Inflammatory macrophage treated with lipopolysaccharide for 4 hours (primary cell): ENCODE measurements at regions not wholly inside any gene's neighbourhood (a gene's known extent, or its start where the extent isn't known, plus 50 kb on each side); places are given as distances from the start of the nearest gene placed in this dataset.

Experiments used
- DNase-seq: peaks from one replicate; pipeline ENCODE4 v3.0.0-alpha.2; 2020

GRCh38 chr13:71068041-71068440, 799.0 kb downstream of the DACH1 start:
- DNase-seq: no peak

GRCh38 chr13:71067165-71067815, 799.7 kb downstream of the DACH1 start:
- no peak for DNase-seq

GRCh38 chr13:71056581-71056980, 810.4 kb downstream of the DACH1 start:
- no peak for DNase-seq

- DNase-seq: no peak
Observed at GRCh38 chr13:71055644-71056043, 811.4 kb downstream of the DACH1 start.

- no peak for DNase-seq
Observed at GRCh38 chr13:71055047-71055446, 812.0 kb downstream of the DACH1 start.

GRCh38 chr13:71054358-71054757, 812.6 kb downstream of the DACH1 start:
- DNase-seq: no peak

- DNase-seq: no peak
Observed at GRCh38 chr13:71051573-71051972, 815.4 kb downstream of the DACH1 start.

GRCh38 chr13:71046360-71047079, 820.5 kb downstream of the DACH1 start:
- DNase-seq: no peak

GRCh38 chr13:71045101-71045500, 821.9 kb downstream of the DACH1 start:
- DNase-seq: no peak

GRCh38 chr13:71039440-71039839, 827.6 kb downstream of the DACH1 start:
- no peak for DNase-seq

- no peak for DNase-seq
Observed at GRCh38 chr13:71034018-71034417, 833.0 kb downstream of the DACH1 start.

- DNase-seq: no peak
Observed at GRCh38 chr13:71033026-71033425, 834.0 kb downstream of the DACH1 start.

- no peak for DNase-seq
Observed at GRCh38 chr13:71030784-71031183, 836.2 kb downstream of the DACH1 start.

- DNase-seq: no peak
Observed at GRCh38 chr13:71028884-71029283, 838.1 kb downstream of the DACH1 start.

GRCh38 chr13:71021825-71022422, 845.1 kb downstream of the DACH1 start:
- no peak for DNase-seq

GRCh38 chr13:71018995-71019394, 848.0 kb downstream of the DACH1 start:
- no peak for DNase-seq

GRCh38 chr13:71018544-71018943, 848.5 kb downstream of the DACH1 start:
- DNase-seq: no peak

GRCh38 chr13:71017607-71018006, 849.4 kb downstream of the DACH1 start:
- DNase-seq: no peak

- DNase-seq: no peak
Observed at GRCh38 chr13:71015516-71015915, 851.5 kb downstream of the DACH1 start.

GRCh38 chr13:71015021-71015420, 852.0 kb downstream of the DACH1 start:
- DNase-seq: no peak

GRCh38 chr13:71005919-71006318, 861.1 kb downstream of the DACH1 start:
- no peak for DNase-seq

- no peak for DNase-seq
Observed at GRCh38 chr13:70995338-70995737, 871.7 kb downstream of the DACH1 start.

GRCh38 chr13:70994191-70994590, 872.8 kb downstream of the DACH1 start:
- DNase-seq: no peak

GRCh38 chr13:70987043-70987442, 878.8 kb upstream of the KLHL1 start:
- no peak for DNase-seq
